H9 (cell line): ENCODE measurements at regions not wholly inside any gene's neighbourhood (a gene's known extent, or its start where the extent isn't known, plus 50 kb on each side); places are given as distances from the start of the nearest gene placed in this dataset.

Experiments
- DNase-seq: peaks from one replicate; pipeline ENCODE4 v3.0.0-alpha.2; 2017
- H2AFZ ChIP-seq: one replicate; pipeline ENCODE4 v1.6.1; 2013; ENCODE audit warnings: mild to moderate bottlenecking, low read length, control low read depth, moderate library complexity
- H2AK5ac ChIP-seq: 2 replicates; pipeline ENCODE4 v1.6.1; 2013; ENCODE audit warnings: low read length, control low read depth, mixed read lengths; ENCODE audit not compliant: insufficient read length
- H2BK120ac ChIP-seq: one replicate; pipeline ENCODE4 v1.6.1; 2013; ENCODE audit warnings: low read depth, mild to moderate bottlenecking, low read length, control low read depth, inconsistent platforms; ENCODE audit not compliant: poor library complexity, severe bottlenecking
- H2BK12ac ChIP-seq: 2 replicates; pipeline ENCODE4 v1.6.1; 2013; ENCODE audit warnings: low read length, control low read depth, mixed read lengths, low read depth; ENCODE audit not compliant: insufficient read length
- H2BK15ac ChIP-seq: 2 replicates; pipeline ENCODE4 v1.6.1; 2013; ENCODE audit warnings: low read depth, low read length, control low read depth
- H2BK20ac ChIP-seq: one replicate; pipeline ENCODE4 v1.6.1; 2013; ENCODE audit warnings: low read depth, mild to moderate bottlenecking, low read length, control low read depth, inconsistent platforms; ENCODE audit not compliant: poor library complexity, severe bottlenecking
- H2BK5ac ChIP-seq: 2 replicates; pipeline ENCODE4 v1.6.1; 2013; ENCODE audit warnings: low read length, control low read depth, mixed read lengths; ENCODE audit not compliant: insufficient read length
- H3K14ac ChIP-seq: 2 replicates; pipeline ENCODE4 v1.6.1; 2013; ENCODE audit warnings: low read length, control low read depth; ENCODE audit not compliant: insufficient read depth
- H3K18ac ChIP-seq: 2 replicates; pipeline ENCODE4 v1.6.1; 2013; ENCODE audit warnings: low read depth, mild to moderate bottlenecking, mixed read lengths, low read length, control low read depth; ENCODE audit not compliant: insufficient read length
- H3K23ac ChIP-seq: 2 replicates; pipeline ENCODE4 v1.6.1; 2013; ENCODE audit warnings: low read length, control low read depth, mixed read lengths, low read depth; ENCODE audit not compliant: insufficient read length
- H3K23me2 ChIP-seq: 2 replicates; pipeline ENCODE4 v1.6.1; 2013; ENCODE audit warnings: low read depth, mild to moderate bottlenecking, mixed read lengths, low read length, control low read depth; ENCODE audit not compliant: insufficient read length, poor library complexity, severe bottlenecking
- H3K27ac ChIP-seq: 2 replicates; pipeline ENCODE4 v1.5.1; 2013; ENCODE audit warnings: low read length, control low read depth, mixed read lengths, low read depth; ENCODE audit not compliant: insufficient read length
- H3K27me3 ChIP-seq: 2 replicates; pipeline ENCODE4 v1.6.1; 2013; ENCODE audit warnings: low read length, control low read depth, inconsistent platforms; ENCODE audit not compliant: insufficient read depth
- H3K4ac ChIP-seq: 2 replicates; pipeline ENCODE4 v1.6.1; 2013; ENCODE audit warnings: low read depth, mild to moderate bottlenecking, control low read depth, inconsistent platforms, low read length, moderate library complexity
- H3K4me1 ChIP-seq: 2 replicates; pipeline ENCODE4 v1.6.1; 2013; ENCODE audit warnings: low read length, control low read depth, inconsistent platforms; ENCODE audit not compliant: insufficient read depth
- H3K4me2 ChIP-seq: 2 replicates; pipeline ENCODE4 v1.6.1; 2013; ENCODE audit warnings: low read length, control low read depth, mixed read lengths; ENCODE audit not compliant: insufficient read length, insufficient read depth
- H3K56ac ChIP-seq: 2 replicates; pipeline ENCODE4 v1.6.1; 2013; ENCODE audit warnings: low read depth, mild to moderate bottlenecking, mixed read lengths, low read length, control low read depth; ENCODE audit not compliant: insufficient read length
- H3K79me1 ChIP-seq: 2 replicates; pipeline ENCODE4 v1.6.1; 2013; ENCODE audit warnings: low read depth, mild to moderate bottlenecking, moderate library complexity, low read length, control low read depth, inconsistent platforms; ENCODE audit not compliant: insufficient read depth, poor library complexity, severe bottlenecking
- H3K79me2 ChIP-seq: 2 replicates; pipeline ENCODE4 v1.6.1; 2013; ENCODE audit warnings: low read length, control low read depth, inconsistent platforms; ENCODE audit not compliant: insufficient read depth
- H3K9ac ChIP-seq: 2 replicates; pipeline ENCODE4 v1.6.1; 2013; ENCODE audit warnings: low read length, control low read depth, mixed read lengths; ENCODE audit not compliant: insufficient read length; ENCODE audit errors: extremely low read depth
- H3K9me3 ChIP-seq: one replicate; pipeline ENCODE4 v1.6.1; 2013; ENCODE audit warnings: low read depth, low read length, inconsistent platforms; ENCODE audit not compliant: control insufficient read depth
- H3T11ph ChIP-seq: one replicate; pipeline ENCODE4 v1.6.1; 2013; ENCODE audit warnings: mild to moderate bottlenecking, low read length, control low read depth, inconsistent platforms
- H4K20me1 ChIP-seq: one replicate; pipeline ENCODE4 v1.6.1; 2013; ENCODE audit not compliant: control insufficient read depth, insufficient read length, insufficient read depth
- H4K5ac ChIP-seq: 2 replicates; pipeline ENCODE4 v1.6.1; 2013; ENCODE audit warnings: low read depth, mild to moderate bottlenecking, mixed read lengths, low read length, control low read depth; ENCODE audit not compliant: insufficient read length
- H4K8ac ChIP-seq: replicated peaks from 2 replicates; pipeline ENCODE4 v1.6.1; 2013; ENCODE audit warnings: low read length, control low read depth, mixed read lengths, low read depth; ENCODE audit not compliant: insufficient read length
- H4K91ac ChIP-seq: 2 replicates; pipeline ENCODE4 v1.6.1; 2013; ENCODE audit warnings: low read depth, mild to moderate bottlenecking, moderate library complexity, mixed read lengths, low read length, control low read depth; ENCODE audit not compliant: insufficient read length
- H3K27ac Mint-ChIP-seq, 3 experiments: 2 replicates in 2 of 3; 3 replicates in 1 of 3; pipeline ENCODE4 v1.8.0; 2020 to 2021; ENCODE audit warnings: mixed read lengths in 3 of 3, mild to moderate bottlenecking in 1 of 3, moderate library complexity in 1 of 3
- H3K27me3 Mint-ChIP-seq: 2 replicates; pipeline ENCODE4 v1.8.0; 2021; ENCODE audit warnings: low read depth, mild to moderate bottlenecking, moderate library complexity, mixed read lengths
- H3K36me3 Mint-ChIP-seq, 3 experiments: 2 replicates in 2 of 3; 3 replicates in 1 of 3; pipeline ENCODE4 v1.8.0; 2020 to 2021; ENCODE audit warnings: low read depth in 3 of 3, mixed read lengths in 3 of 3; ENCODE audit not compliant: insufficient read depth in 1 of 3
- H3K4me1 Mint-ChIP-seq, 2 experiments: 2 replicates each; pipeline ENCODE4 v1.8.0; 2020; ENCODE audit warnings: mixed read lengths in 2 of 2
- H3K4me3 Mint-ChIP-seq, 2 experiments: 2 replicates in 1 of 2; 3 replicates in 1 of 2; pipeline ENCODE4 v1.8.0; 2020 to 2021; ENCODE audit warnings: mild to moderate bottlenecking in 2 of 2, mixed read lengths in 2 of 2, moderate library complexity in 1 of 2
- H3K9me3 Mint-ChIP-seq, 2 experiments: 2 replicates in 1 of 2; 3 replicates in 1 of 2; pipeline ENCODE4 v1.8.0; 2020; ENCODE audit warnings: mild to moderate bottlenecking in 2 of 2, mixed read lengths in 2 of 2, moderate library complexity in 1 of 2
- WGBS: extraction: QIAGEN DNeasy Blood & Tissue Kit; methylation state at CpG from one replicate; pipeline ENCODE4 v1.1.7; 2013; ENCODE audit warnings: missing lambda C conversion rate, low lambda C conversion rate, mixed read lengths; ENCODE audit not compliant: insufficient read length; ENCODE audit errors: extremely low coverage; 5-methylcytosine and 5-hydroxymethylcytosine counted together
- TF ChIP-seq, protein P1 (sequence below): fragments of 200-600 bp; sonication (generic); conservative IDR thresholded peaks from 3 replicates; pipeline ENCODE4 v1.8.0; 2021; ENCODE audit warnings: antibody characterized with exemption, mild to moderate bottlenecking

DNA sequence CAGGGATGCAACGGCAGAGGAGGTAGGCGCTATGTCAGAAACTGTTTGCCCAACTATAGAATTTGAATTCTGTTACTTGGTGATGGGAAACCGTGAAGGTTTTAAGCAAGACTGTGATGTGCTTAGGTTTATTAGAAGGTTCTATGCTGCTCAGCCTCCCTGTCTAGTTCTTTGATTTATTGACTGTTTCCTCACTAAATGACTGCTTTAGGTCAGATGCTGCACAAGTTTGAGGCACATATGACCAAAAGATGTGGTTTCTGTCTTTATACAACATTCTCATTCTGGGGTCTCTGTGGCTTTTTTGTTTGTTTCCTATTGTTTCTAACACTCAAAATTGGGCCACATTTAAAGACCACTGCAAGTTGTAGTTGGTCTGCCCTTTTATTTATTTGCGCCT, 323.0 kb upstream of the OBI1 start:
- TF ChIP-seq, protein P1, sequence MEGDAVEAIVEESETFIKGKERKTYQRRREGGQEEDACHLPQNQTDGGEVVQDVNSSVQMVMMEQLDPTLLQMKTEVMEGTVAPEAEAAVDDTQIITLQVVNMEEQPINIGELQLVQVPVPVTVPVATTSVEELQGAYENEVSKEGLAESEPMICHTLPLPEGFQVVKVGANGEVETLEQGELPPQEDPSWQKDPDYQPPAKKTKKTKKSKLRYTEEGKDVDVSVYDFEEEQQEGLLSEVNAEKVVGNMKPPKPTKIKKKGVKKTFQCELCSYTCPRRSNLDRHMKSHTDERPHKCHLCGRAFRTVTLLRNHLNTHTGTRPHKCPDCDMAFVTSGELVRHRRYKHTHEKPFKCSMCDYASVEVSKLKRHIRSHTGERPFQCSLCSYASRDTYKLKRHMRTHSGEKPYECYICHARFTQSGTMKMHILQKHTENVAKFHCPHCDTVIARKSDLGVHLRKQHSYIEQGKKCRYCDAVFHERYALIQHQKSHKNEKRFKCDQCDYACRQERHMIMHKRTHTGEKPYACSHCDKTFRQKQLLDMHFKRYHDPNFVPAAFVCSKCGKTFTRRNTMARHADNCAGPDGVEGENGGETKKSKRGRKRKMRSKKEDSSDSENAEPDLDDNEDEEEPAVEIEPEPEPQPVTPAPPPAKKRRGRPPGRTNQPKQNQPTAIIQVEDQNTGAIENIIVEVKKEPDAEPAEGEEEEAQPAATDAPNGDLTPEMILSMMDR: no peak
- H4K91ac ChIP-seq: no peak overlapping the region
- H3K79me1 ChIP-seq: no peaks in the 10 kb centered on the region
- Mint-ChIP-seq H3K4me1 (no peaks in the 10 kb centered on the region), H3K36me3 (no peaks in the 10 kb centered on the region), H3K27me3 (peaks cover 5% of the 10 kb centered on the region), H3K9me3 (no peaks in the 10 kb centered on the region), H3K4me3 (no peak overlapping the region), H3K27ac (no peak overlapping the region)
- no peak overlapping the region for H3K14ac ChIP-seq
- no peak overlapping the region for H3K27ac ChIP-seq
- no peaks in the 10 kb centered on the region for H3K79me2 ChIP-seq
- no peak overlapping the region for H3K56ac ChIP-seq
- no peak overlapping the region for H4K8ac ChIP-seq
- H2BK5ac ChIP-seq: no peak overlapping the region
- no peaks in the 10 kb centered on the region for H3K4me1 ChIP-seq
- no CpG with 5 or more reads among the region's 4 CpGs for WGBS
- H3T11ph ChIP-seq: no peak overlapping the region
- no peak overlapping the region for H4K5ac ChIP-seq
- H3K23me2 ChIP-seq: no peaks in the 10 kb centered on the region
- H3K18ac ChIP-seq: no peak overlapping the region
- H3K4ac ChIP-seq: no peak overlapping the region
- no peak overlapping the region for H2BK15ac ChIP-seq
- no peak overlapping the region for H3K9ac ChIP-seq
- no peak overlapping the region for H2BK20ac ChIP-seq
- no peak for DNase-seq
- no peaks in the 10 kb centered on the region for H3K9me3 ChIP-seq
- no peak overlapping the region for H3K4me2 ChIP-seq
- H3K27me3 ChIP-seq: no peaks in the 10 kb centered on the region
- H2BK120ac ChIP-seq: no peak overlapping the region
- no peak overlapping the region for H3K23ac ChIP-seq
- H2AK5ac ChIP-seq: no peak overlapping the region
- H2AFZ ChIP-seq: no peak overlapping the region
- no peaks in the 10 kb centered on the region for H4K20me1 ChIP-seq
- no peak overlapping the region for H2BK12ac ChIP-seq
